ENCODE measurements at regions not wholly inside any gene's neighbourhood (a gene's known extent, or its start where the extent isn't known, plus 50 kb on each side); places are given as distances from the start of the nearest gene placed in this dataset.
"Not testable (repeated sequence)": the region's sequence is repeated elsewhere in the genome, so short reads cannot be mapped to it uniquely, and the experiment has no call there.

- no peak for DNase-seq
Observed at GRCh38 chr14:81971911-81972310, 438.3 kb upstream of the SEL1L start.

GRCh38 chr14:81972601-81973000 is 438.9 kb upstream of the SEL1L start:
- DNase-seq = no peak

GRCh38 chr14:81974543-81974942 is 440.9 kb upstream of the SEL1L start:
- no peak for DNase-seq

GRCh38 chr14:81980601-81981306 is 447.1 kb upstream of the SEL1L start:
- DNase-seq = no peak

- no peak for DNase-seq
Observed at GRCh38 chr14:81981307-81981675, 447.6 kb upstream of the SEL1L start.

GRCh38 chr14:81982046-81982445 is 448.4 kb upstream of the SEL1L start:
- no peak for DNase-seq

GRCh38 chr14:81986005-81986404 is 452.4 kb upstream of the SEL1L start:
- DNase-seq = no peak

- DNase-seq = no peak
Observed at GRCh38 chr14:81989211-81989610, 455.6 kb upstream of the SEL1L start.

- DNase-seq = peak in 1 of 2 experiments; percentile 2
Observed at GRCh38 chr14:81990312-81990761, 456.7 kb upstream of the SEL1L start.

- no peak for DNase-seq
Observed at GRCh38 chr14:81991998-81992397, 458.3 kb upstream of the SEL1L start.

GRCh38 chr14:81993432-81993831 is 459.8 kb upstream of the SEL1L start:
- DNase-seq = no peak

- DNase-seq = no peak
Observed at GRCh38 chr14:82003426-82003825, 469.8 kb upstream of the SEL1L start.

- DNase-seq = no peak
Observed at GRCh38 chr14:82009076-82009475, 475.4 kb upstream of the SEL1L start.

GRCh38 chr14:82009993-82010392 is 476.3 kb upstream of the SEL1L start:
- DNase-seq = no peak

- no peak for DNase-seq
Observed at GRCh38 chr14:82011460-82011859, 477.8 kb upstream of the SEL1L start.

- DNase-seq = no peak
Observed at GRCh38 chr14:82029038-82029437, 495.4 kb upstream of the SEL1L start.

GRCh38 chr14:82035397-82035796 is 501.7 kb upstream of the SEL1L start:
- no peak for DNase-seq

- DNase-seq = not testable (repeated sequence)
Observed at GRCh38 chr14:82038066-82038465, 504.4 kb upstream of the SEL1L start.

GRCh38 chr14:82045339-82045738 is 511.7 kb upstream of the SEL1L start:
- no peak for DNase-seq

GRCh38 chr14:82046512-82047226 is 513.0 kb upstream of the SEL1L start:
- no peak for DNase-seq

- no peak for DNase-seq
Observed at GRCh38 chr14:82047777-82048470, 514.3 kb upstream of the SEL1L start.

- no peak for DNase-seq
Observed at GRCh38 chr14:82052778-82053177, 519.1 kb upstream of the SEL1L start.

- DNase-seq = no peak
Observed at GRCh38 chr14:82055515-82056115, 522.0 kb upstream of the SEL1L start.

- no peak for DNase-seq
Observed at GRCh38 chr14:82060219-82060618, 526.6 kb upstream of the SEL1L start.

All from activated CD4-positive, alpha-beta T cell treated with anti-CD3 and anti-CD28 coated beads, Interleukin-2, amount 50 U/mL, for 4 hours (primary cell).